ENCODE measurements at regions not wholly inside any gene's neighbourhood (a gene's known extent, or its start where the extent isn't known, plus 50 kb on each side); places are given as distances from the start of the nearest gene placed in this dataset.

DNA sequence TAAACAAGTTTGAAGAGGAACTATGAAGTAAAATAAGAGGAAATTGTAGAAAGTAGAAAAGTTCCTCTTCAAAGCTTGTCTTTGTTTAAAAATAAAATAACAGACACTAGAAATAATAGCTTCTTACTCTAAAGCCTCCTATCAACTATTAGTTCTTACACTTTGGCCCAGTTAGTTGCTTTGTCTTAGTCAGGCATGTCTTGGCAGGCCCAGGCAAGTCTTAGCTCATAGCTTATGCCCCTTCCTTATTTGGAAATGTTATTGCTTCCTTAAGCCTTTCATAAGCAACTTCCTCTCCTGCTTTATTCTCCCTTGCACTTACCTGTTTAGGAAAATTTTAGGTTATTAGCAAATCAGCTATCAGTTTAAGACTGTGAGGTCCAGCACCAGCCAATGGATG is 950.6 kb upstream of the LRATD1 start:
- no peak overlapping the region for H3K4me2 ChIP-seq (ENCODE audit: control insufficient read depth, extremely low read depth, insufficient read depth, low read depth, low read length)
- H4K20me1 ChIP-seq (ENCODE audit: control insufficient read depth, extremely low read depth, insufficient read depth, low read length), result no peaks in the 10 kb centered on the region
- no peak overlapping the region for H2AFZ ChIP-seq (ENCODE audit: control insufficient read depth, low read length)
- FAIRE-seq (no peak), DNase-seq (ENCODE audit: low read depth, low spot score) (peak; percentile 28)
- H3K9me1 ChIP-seq (ENCODE audit: control insufficient read depth, extremely low read depth, insufficient read depth, low read length), result no peaks in the 10 kb centered on the region
- TF ChIP-seq, protein P1, sequence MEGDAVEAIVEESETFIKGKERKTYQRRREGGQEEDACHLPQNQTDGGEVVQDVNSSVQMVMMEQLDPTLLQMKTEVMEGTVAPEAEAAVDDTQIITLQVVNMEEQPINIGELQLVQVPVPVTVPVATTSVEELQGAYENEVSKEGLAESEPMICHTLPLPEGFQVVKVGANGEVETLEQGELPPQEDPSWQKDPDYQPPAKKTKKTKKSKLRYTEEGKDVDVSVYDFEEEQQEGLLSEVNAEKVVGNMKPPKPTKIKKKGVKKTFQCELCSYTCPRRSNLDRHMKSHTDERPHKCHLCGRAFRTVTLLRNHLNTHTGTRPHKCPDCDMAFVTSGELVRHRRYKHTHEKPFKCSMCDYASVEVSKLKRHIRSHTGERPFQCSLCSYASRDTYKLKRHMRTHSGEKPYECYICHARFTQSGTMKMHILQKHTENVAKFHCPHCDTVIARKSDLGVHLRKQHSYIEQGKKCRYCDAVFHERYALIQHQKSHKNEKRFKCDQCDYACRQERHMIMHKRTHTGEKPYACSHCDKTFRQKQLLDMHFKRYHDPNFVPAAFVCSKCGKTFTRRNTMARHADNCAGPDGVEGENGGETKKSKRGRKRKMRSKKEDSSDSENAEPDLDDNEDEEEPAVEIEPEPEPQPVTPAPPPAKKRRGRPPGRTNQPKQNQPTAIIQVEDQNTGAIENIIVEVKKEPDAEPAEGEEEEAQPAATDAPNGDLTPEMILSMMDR (optimal IDR thresholded peaks at IDR 0.05 in 1 of 3, IDR thresholded peaks at IDR 0.05 in 1 of 3, conservative IDR thresholded peaks at IDR 0.05 in 1 of 3; ENCODE audit: extremely low read depth in 1 of 3, insufficient read depth in 2 of 3, low read length in 3 of 3), result no peak
- TF ChIP-seq EZH2 (IDR thresholded peaks at IDR 0.05; ENCODE audit: low read length), result no peak
- no peak overlapping the region for H3K9ac ChIP-seq (ENCODE audit: control insufficient read depth, extremely low read depth, insufficient read depth, low read length)
- H3K4me3 ChIP-seq (ENCODE audit: control insufficient read depth in 2 of 3, extremely low read depth in 1 of 3, insufficient read depth in 2 of 3, low read depth in 1 of 3, low read length in 3 of 3), result no peak overlapping the region
- H3K79me2 ChIP-seq (ENCODE audit: control insufficient read depth, insufficient read depth, low read length), result no peaks in the 10 kb centered on the region
- no peaks in the 10 kb centered on the region for H3K27me3 ChIP-seq (ENCODE audit: control insufficient read depth, extremely low read depth, insufficient read depth, low read length)
- H3K4me1 ChIP-seq (ENCODE audit: control insufficient read depth, extremely low read depth, insufficient read depth, low read length), result peaks cover 4% of the 10 kb centered on the region
- H3K36me3 ChIP-seq (ENCODE audit: control insufficient read depth in 2 of 2, extremely low read depth in 1 of 2, insufficient read depth in 2 of 2, low read length in 2 of 2), result no peaks in the 10 kb centered on the region
- dilution Hi-C loops (cut with MboI; ENCODE audit: extremely low pct_ligation_motif_present, low sequenced_read_pairs), result no loop called here
- H3K9me3 ChIP-seq (ENCODE audit: control insufficient read depth, low read depth, low read length), result peaks cover 11% of the 10 kb centered on the region
- peak overlapping the region; percentile 1 for H3K27ac ChIP-seq (ENCODE audit: control insufficient read depth, insufficient read depth, low read length)

DNA sequence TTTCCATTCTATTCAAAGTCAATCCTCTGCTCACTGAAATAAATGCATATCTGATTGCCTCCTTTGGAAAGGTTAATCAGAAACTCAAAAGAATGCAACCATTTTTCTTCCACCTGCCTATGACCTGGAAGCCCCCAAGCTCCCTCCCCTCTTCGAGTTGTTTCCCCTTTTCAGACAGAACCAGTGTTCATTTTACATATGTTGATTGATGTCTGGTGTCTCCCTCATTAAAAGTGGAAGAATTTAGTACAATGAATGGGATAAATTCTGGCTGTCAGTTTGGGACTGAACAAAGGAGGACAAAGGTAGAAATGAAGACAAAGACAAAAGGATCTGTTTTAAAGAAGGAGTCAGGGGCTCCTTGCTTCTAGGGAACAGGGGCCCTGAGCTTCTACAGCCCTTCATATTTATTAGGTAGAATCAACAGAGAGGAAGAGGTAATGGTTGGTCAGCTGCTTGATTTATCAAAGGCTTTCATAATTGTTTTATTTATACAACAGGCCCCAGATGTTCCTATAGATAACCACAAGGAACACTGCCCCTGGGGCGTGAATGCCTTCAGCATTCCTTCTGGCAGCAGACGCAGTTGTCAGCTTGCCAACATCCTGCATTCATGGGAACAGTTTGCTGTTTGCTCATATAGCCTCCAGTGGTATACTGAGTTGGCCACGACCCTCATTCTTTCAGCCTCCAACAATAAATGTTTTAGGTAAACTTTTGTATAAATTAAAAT is 949.8 kb upstream of the LRATD1 start:
- dilution Hi-C loops (cut with MboI; ENCODE audit: extremely low pct_ligation_motif_present, low sequenced_read_pairs), result no loop called here
- H3K4me1 ChIP-seq (ENCODE audit: control insufficient read depth, extremely low read depth, insufficient read depth, low read length), result peaks cover 4% of the 10 kb centered on the region
- H3K79me2 ChIP-seq (ENCODE audit: control insufficient read depth, insufficient read depth, low read length), result no peaks in the 10 kb centered on the region
- TF ChIP-seq, protein P1 (optimal IDR thresholded peaks at IDR 0.05 in 1 of 3, IDR thresholded peaks at IDR 0.05 in 1 of 3, conservative IDR thresholded peaks at IDR 0.05 in 1 of 3; ENCODE audit: extremely low read depth in 1 of 3, insufficient read depth in 2 of 3, low read length in 3 of 3), result no peak
- TF ChIP-seq EZH2 (IDR thresholded peaks at IDR 0.05; ENCODE audit: low read length), result no peak
- H3K4me2 ChIP-seq (ENCODE audit: control insufficient read depth, extremely low read depth, insufficient read depth, low read depth, low read length), result no peak overlapping the region
- H2AFZ ChIP-seq (ENCODE audit: control insufficient read depth, low read length), result no peak overlapping the region
- peak; percentile 46 for DNase-seq (ENCODE audit: low read depth, low spot score)
- H4K20me1 ChIP-seq (ENCODE audit: control insufficient read depth, extremely low read depth, insufficient read depth, low read length), result no peaks in the 10 kb centered on the region
- H3K9me1 ChIP-seq (ENCODE audit: control insufficient read depth, extremely low read depth, insufficient read depth, low read length), result no peaks in the 10 kb centered on the region
- peak overlapping the region; percentile 1 for H3K27ac ChIP-seq (ENCODE audit: control insufficient read depth, insufficient read depth, low read length)
- peak; percentile 20 for FAIRE-seq
- no peak overlapping the region for H3K4me3 ChIP-seq (ENCODE audit: control insufficient read depth in 2 of 3, extremely low read depth in 1 of 3, insufficient read depth in 2 of 3, low read depth in 1 of 3, low read length in 3 of 3)
- H3K9me3 ChIP-seq (ENCODE audit: control insufficient read depth, low read depth, low read length), result peaks cover 11% of the 10 kb centered on the region
- H3K27me3 ChIP-seq (ENCODE audit: control insufficient read depth, extremely low read depth, insufficient read depth, low read length), result no peaks in the 10 kb centered on the region
- no peaks in the 10 kb centered on the region for H3K36me3 ChIP-seq (ENCODE audit: control insufficient read depth in 2 of 2, extremely low read depth in 1 of 2, insufficient read depth in 2 of 2, low read length in 2 of 2)
- no peak overlapping the region for H3K9ac ChIP-seq (ENCODE audit: control insufficient read depth, extremely low read depth, insufficient read depth, low read length)
